GM12801 (cell line): ENCODE measurements at regions not wholly inside any gene's neighbourhood (a gene's known extent, or its start where the extent isn't known, plus 50 kb on each side); places are given as distances from the start of the nearest gene placed in this dataset.

Source experiments
- TF ChIP-seq, protein P1 (sequence below): IDR thresholded peaks from one replicate; pipeline ENCODE4 v1.5.1; 2011; ENCODE audit warnings: control low read depth; ENCODE audit not compliant: insufficient read length; ENCODE audit errors: extremely low read depth

DNA sequence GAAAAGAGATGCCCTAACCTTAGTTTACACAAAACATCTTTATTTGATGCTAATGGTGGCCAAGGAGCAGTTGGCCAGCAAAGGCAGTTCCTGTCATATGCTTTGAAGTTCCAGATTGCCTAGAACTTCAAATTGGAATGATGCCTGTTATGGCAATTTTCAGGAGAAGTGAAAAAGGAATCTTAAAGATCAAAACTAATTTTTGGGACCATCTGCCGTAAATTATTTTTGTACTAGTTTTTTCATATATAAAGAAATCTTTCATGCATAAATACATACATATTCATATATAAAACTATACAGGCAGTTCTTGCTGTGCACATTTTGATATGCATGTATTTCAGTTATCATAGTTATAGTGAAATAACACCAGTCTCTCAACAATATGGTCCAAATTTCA lies 1185.6 kb upstream of the FAM98A start:
- TF ChIP-seq, protein P1, sequence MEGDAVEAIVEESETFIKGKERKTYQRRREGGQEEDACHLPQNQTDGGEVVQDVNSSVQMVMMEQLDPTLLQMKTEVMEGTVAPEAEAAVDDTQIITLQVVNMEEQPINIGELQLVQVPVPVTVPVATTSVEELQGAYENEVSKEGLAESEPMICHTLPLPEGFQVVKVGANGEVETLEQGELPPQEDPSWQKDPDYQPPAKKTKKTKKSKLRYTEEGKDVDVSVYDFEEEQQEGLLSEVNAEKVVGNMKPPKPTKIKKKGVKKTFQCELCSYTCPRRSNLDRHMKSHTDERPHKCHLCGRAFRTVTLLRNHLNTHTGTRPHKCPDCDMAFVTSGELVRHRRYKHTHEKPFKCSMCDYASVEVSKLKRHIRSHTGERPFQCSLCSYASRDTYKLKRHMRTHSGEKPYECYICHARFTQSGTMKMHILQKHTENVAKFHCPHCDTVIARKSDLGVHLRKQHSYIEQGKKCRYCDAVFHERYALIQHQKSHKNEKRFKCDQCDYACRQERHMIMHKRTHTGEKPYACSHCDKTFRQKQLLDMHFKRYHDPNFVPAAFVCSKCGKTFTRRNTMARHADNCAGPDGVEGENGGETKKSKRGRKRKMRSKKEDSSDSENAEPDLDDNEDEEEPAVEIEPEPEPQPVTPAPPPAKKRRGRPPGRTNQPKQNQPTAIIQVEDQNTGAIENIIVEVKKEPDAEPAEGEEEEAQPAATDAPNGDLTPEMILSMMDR = no peak

DNA sequence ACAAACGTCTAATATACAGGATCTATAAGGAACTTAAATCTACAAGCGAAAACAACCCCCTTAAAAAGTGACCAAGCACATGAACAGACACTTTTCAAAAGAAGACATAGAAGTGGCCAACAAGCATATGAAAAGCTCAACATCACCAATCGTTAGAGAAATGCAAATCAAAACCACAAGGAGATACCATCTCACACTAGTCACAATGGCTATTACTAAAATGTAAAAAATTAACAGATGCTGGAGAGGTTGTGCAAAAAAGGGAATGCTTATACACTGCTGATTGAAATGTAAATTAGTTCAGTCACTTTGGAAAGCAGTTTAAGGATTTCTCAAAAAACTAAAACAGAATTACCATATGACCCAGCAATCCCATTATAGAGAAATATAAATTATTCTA lies 1148.5 kb upstream of the FAM98A start:
- TF ChIP-seq, protein P1 = no peak

DNA sequence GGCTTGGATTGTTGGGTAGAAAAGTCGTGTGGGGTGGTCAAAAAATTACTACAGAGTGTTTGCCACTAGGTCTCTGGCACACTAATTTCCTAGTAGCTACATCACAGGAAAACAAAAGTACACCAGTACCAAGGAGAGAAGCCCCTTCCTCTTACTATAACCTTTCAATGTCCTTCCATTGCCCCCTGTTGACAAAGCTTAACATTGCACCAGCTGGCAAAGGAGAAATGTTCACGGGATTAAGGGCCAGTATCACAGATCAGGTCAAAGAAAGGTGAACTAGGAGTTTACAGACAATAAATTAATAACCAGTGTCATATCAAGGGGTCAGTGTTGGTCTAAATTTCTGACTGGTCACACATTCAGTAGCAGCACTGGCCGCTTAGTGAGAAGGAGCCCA lies 1139.6 kb upstream of the FAM98A start:
- TF ChIP-seq, protein P1 = no peak

DNA sequence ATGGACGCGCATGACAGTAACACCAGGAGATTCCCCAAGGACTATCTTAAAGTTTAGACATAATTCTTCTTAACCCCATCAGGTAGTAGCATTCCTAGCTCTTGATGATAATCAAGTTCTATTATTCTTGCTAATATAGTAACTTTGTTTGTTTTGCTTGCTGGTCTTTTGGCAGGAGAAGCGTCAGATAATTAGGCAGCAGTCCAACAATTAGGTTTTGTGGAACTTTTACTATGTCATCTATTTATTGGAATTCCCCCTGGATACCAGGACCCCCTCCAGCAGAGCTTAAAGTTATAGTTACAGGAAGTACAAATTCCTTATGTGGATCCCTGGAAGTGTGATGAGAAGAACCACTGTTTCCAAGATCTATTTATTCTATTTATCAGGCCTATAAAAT lies 1138.0 kb upstream of the FAM98A start:
- TF ChIP-seq, protein P1 = no peak

DNA sequence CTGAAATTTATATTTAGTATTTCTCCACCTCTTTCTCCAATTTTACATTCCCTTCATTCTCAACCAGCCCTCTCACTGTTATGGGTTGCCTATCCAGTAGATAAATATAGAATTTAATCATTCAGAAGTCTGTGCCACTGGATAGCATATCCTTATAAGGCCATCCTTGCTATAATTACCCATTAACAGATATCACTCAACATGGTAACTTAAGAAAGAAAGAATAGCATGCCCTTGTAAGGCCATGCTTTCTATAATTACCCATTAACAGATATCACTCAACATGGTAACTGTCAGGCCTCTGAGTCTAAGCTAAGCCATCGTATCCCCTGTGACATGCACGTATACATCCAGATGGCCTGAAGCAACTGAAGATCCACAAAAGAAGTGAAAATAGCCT lies 1137.4 kb upstream of the FAM98A start:
- TF ChIP-seq, protein P1 = no peak

DNA sequence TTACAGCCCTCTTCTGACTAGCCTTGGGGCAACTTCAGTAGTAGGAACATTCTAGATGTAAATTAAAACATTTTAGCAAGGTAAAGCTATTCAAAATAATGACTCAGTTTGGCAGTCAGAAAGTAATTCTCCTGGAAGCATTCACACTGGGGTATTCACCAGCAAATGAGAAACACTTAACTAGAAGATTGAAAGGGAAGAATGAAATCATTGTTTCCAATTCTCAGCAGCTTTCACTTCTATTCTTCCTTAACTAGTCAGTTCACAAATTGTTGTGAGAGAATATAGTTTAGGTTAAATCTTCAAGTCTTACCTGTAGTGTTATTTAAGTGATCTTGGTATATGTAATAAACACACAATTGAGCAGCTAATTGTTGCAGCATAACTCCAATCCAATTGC lies 1135.6 kb upstream of the FAM98A start:
- TF ChIP-seq, protein P1 = no peak

DNA sequence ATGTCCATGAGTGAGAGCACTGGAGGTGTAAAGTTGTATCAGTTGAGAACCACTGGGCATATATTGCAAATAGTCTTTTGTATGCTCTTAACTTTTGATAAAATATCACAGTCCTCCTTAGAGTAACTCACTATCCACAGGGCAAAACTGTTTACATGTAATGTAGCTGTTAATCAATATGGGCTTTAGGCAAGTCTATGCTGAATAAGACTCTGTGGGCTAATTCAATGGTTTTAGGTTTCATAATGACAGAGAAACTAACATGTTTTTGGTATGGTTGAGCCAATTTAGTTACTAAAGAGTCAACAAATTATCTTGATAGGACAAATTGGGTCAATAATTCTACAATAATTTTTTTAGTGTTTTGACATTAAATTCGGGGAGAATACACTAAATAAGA lies 1134.9 kb upstream of the FAM98A start:
- TF ChIP-seq, protein P1 = no peak

DNA sequence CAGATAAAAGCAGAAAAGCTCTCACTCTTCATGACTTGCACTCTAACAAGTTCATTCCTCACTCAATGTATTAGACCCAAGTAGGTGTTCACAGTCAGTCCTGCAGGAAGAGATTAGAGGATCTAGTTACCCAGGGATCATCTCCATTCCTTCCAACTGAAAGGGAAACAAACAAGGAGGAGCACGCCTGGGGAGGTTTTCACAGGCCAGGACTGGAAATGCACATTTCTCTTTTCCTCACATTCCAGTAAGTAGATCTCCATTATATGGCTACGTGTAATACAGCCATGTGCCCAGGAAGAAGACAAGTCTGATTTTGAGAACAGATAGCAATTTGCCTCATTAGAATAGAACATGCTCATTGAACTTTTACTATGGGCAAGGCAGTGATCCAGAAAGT lies 1132.2 kb upstream of the FAM98A start:
- TF ChIP-seq, protein P1 = no peak
